ENCODE measurements at regions not wholly inside any gene's neighbourhood (a gene's known extent, or its start where the extent isn't known, plus 50 kb on each side); places are given as distances from the start of the nearest gene placed in this dataset.

DNA sequence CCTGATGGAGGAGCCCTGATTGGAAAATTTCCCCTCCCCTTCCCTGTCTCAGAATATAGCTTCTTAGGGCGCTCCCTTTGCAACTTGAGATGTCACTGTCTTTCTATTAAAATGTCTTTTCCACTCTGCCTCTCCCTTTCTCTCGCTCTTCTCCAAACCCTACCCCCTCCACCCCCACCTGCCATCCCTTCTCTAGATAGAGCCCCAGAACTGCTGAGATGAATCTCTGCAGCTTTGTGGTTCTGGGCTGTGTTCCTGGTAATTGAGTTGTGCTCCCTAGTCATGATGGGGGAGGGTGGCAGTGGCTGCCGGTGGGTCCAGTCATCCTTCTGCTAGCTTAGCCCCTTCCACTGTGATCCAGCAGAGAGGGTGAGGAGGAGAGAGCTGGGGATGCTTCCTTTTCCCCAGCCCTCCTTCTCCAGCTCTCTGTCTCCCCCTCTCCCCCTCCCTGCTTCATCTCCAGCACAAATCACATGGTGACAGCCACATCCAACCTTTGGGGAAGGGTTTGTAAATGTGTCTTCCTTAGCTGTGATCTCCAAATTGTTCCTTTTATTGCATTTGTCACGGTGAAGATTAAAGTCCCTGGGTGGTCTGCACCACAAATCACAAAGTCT is 50.8 kb upstream of the BTRC start:
- Histone ChIP-seq H3K4me1 (no peaks in the 10 kb centered on the region), H3K79me2 (no peaks in the 10 kb centered on the region), H3K9me3 (ENCODE audit: control insufficient read depth, low read length) (no peaks in the 10 kb centered on the region), H3K9ac (no peak overlapping the region), H3K36me3 (ENCODE audit: control insufficient read depth, insufficient read depth, low read length) (no peaks in the 10 kb centered on the region), H3K27me3 (ENCODE audit: control insufficient read depth, insufficient read depth, low read length) (no peaks in the 10 kb centered on the region), H3K4me3 (ENCODE audit: low read depth, low read length) (no peak overlapping the region), H2AFZ (no peak overlapping the region), H3K27ac (no peak overlapping the region), H3K4me2 (ENCODE audit: low read length) (no peak overlapping the region)
- TF ChIP-seq, protein P1, sequence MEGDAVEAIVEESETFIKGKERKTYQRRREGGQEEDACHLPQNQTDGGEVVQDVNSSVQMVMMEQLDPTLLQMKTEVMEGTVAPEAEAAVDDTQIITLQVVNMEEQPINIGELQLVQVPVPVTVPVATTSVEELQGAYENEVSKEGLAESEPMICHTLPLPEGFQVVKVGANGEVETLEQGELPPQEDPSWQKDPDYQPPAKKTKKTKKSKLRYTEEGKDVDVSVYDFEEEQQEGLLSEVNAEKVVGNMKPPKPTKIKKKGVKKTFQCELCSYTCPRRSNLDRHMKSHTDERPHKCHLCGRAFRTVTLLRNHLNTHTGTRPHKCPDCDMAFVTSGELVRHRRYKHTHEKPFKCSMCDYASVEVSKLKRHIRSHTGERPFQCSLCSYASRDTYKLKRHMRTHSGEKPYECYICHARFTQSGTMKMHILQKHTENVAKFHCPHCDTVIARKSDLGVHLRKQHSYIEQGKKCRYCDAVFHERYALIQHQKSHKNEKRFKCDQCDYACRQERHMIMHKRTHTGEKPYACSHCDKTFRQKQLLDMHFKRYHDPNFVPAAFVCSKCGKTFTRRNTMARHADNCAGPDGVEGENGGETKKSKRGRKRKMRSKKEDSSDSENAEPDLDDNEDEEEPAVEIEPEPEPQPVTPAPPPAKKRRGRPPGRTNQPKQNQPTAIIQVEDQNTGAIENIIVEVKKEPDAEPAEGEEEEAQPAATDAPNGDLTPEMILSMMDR (IDR thresholded peaks at IDR 0.05): no peak

Data from parathyroid adenoma (tissue), 2 donors.